ENCODE measurements at regions not wholly inside any gene's neighbourhood (a gene's known extent, or its start where the extent isn't known, plus 50 kb on each side); places are given as distances from the start of the nearest gene placed in this dataset.

DNA sequence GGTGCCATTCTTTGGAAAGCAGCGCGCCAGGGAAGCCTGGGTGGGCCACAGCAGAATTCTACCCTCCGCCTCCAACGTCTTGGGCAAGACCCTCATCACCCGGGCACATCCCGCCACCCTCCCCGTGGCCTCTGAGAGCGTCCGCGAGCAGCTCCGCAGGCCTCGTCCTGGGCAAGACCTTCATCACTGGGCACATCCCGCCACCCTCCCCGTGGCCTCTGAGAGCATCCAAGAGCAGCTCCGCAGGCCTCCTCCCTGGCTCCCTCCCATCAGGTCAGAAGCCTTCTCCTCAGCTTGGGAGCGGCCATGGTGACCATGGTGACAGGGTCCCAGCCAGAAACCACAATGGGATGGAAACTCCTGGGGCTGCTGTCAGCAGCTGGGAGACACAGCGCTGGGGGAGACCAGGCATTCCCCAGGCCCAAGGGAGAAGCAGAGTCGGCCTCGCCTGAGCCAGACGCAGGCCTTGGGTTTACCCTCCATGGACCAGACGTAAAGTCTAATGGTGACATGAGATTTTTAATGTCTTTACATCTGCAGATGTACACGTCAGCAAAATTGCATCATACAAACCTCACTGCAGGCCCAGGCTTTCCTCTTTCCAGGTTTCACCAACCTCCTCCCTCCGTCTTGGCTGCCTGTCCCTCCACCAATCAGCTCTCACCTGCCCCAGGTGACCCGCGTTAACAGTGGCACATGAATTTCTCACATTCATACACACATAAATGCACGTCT is 55.1 kb upstream of the PPP2R2D start:
- peaks cover 2% of the 10 kb centered on the region for H3K27me3 Mint-ChIP-seq (ENCODE audit: low read depth)
- no peak overlapping the region for H3K27ac Mint-ChIP-seq (ENCODE audit: unreplicated experiment)
- H3K4me1 Mint-ChIP-seq = no peaks in the 10 kb centered on the region
- TF ChIP-seq, protein P1, sequence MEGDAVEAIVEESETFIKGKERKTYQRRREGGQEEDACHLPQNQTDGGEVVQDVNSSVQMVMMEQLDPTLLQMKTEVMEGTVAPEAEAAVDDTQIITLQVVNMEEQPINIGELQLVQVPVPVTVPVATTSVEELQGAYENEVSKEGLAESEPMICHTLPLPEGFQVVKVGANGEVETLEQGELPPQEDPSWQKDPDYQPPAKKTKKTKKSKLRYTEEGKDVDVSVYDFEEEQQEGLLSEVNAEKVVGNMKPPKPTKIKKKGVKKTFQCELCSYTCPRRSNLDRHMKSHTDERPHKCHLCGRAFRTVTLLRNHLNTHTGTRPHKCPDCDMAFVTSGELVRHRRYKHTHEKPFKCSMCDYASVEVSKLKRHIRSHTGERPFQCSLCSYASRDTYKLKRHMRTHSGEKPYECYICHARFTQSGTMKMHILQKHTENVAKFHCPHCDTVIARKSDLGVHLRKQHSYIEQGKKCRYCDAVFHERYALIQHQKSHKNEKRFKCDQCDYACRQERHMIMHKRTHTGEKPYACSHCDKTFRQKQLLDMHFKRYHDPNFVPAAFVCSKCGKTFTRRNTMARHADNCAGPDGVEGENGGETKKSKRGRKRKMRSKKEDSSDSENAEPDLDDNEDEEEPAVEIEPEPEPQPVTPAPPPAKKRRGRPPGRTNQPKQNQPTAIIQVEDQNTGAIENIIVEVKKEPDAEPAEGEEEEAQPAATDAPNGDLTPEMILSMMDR (conservative IDR thresholded peaks at IDR 0.05) = no peak
- no peak overlapping the region for H3K4me3 Mint-ChIP-seq
- no peak for DNase-seq (ENCODE audit: low read depth, low spot score)
- peaks cover 2% of the 10 kb centered on the region for H3K9me3 Mint-ChIP-seq
- H3K36me3 Mint-ChIP-seq (ENCODE audit: low read depth) = no peaks in the 10 kb centered on the region

DNA sequence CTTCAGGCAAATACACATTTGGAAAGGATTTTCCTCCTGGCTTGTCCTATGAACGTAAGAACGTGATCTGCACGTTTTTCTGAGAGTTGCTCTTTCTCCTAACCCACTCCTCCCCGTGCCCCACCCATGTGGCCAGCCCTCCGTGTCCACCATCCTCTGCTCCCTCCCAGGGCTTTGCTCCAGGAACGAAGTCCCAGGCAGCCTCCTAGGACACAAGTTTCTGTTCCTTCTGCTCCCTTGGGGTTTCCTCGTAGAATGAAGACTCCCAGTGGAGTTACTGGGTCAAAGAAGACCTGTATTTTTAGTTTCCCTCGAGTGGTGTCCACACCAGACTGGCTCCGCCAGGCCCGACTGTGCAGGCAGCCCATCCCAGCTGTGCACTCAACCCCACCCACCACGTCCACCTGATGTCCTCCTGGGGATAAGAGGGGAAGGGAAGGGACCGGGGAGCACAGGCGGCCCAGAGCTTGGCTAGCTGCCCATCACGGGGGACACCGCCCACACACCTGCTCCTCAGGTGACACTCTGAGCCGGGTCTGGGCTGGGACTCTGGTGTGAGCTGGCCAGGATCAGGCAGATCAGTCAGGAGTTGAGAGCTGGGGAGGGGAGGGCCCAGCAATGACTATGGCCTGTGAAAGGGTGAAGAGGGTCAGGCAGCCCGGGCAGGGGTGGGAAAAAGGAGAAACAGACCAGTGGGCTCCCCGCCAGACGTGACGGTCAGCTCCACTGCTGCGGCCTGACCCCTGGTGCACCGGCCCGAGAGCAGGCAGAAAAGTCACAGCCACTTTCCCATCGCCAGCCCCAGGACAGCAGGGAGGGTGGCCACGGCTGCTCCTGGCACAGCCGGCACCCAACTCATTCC is 54.3 kb upstream of the PPP2R2D start:
- Mint-ChIP-seq H3K4me1 (peaks cover 4% of the 10 kb centered on the region), H3K36me3 (ENCODE audit: low read depth) (no peaks in the 10 kb centered on the region), H3K9me3 (peaks cover 6% of the 10 kb centered on the region), H3K27me3 (ENCODE audit: low read depth) (peaks cover 8% of the 10 kb centered on the region), H3K27ac (ENCODE audit: unreplicated experiment) (no peak overlapping the region), H3K4me3 (no peak overlapping the region)
- DNase-seq (ENCODE audit: low read depth, low spot score) = no peak
- TF ChIP-seq, protein P1 (conservative IDR thresholded peaks at IDR 0.05) = no peak

DNA sequence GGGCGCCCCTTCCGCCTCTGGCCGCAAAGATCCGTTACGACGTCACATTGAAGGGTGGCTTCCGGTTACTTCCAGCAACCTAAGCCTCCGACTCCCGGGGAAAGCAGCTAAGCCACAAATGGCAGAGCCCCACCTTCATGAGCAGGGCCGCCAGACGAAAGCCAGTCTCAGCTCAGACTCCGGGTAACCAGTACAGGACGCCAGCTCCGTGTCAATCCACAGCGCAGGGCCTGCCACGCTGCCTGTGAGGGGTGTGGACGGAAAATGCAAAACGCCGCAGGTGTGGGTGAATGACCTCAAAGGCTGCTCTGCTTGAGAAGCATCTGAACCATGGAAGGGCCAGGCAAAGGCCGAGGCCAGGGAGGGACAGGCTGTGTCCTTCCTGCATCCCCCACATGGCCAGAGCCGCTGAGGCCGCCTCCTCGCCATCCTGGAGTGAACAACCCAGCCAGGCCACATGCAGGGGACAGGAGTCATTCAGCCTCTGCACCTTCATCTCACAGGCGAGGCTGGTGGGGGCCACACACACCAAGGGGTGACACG is 53.5 kb upstream of the PPP2R2D start:
- Mint-ChIP-seq H3K36me3 (ENCODE audit: low read depth) (no peaks in the 10 kb centered on the region), H3K4me3 (no peak overlapping the region), H3K4me1 (peaks cover 4% of the 10 kb centered on the region), H3K27me3 (ENCODE audit: low read depth) (peaks cover 15% of the 10 kb centered on the region), H3K27ac (ENCODE audit: unreplicated experiment) (no peak overlapping the region), H3K9me3 (peaks cover 6% of the 10 kb centered on the region)
- TF ChIP-seq, protein P1 (conservative IDR thresholded peaks at IDR 0.05) = no peak
- no peak for DNase-seq (ENCODE audit: low read depth, low spot score)

DNA sequence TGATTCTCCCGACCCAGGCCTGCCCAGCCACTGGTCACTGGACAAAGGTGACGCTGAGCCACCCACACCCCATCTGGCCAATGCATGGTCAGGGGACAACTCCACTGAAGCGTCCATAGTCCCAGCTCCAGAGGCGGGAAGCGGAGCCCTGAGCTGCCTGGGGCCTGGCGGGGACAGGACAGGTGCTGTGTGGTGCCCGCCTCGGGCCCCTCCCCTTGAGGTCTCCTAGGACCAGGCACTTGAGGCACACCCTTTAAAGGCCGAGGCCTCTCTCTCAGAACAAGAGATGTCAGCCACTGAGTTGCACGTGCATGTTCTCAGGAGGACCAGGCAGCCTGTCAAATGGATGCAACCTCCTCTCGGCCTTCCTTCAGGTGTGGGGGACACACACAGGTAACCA is 52.5 kb upstream of the PPP2R2D start:
- DNase-seq (ENCODE audit: low read depth, low spot score) = no peak
- peaks cover 15% of the 10 kb centered on the region for H3K27me3 Mint-ChIP-seq (ENCODE audit: low read depth)
- H3K4me3 Mint-ChIP-seq = no peak overlapping the region
- H3K27ac Mint-ChIP-seq (ENCODE audit: unreplicated experiment) = no peak overlapping the region
- H3K36me3 Mint-ChIP-seq (ENCODE audit: low read depth) = no peaks in the 10 kb centered on the region
- peaks cover 4% of the 10 kb centered on the region for H3K4me1 Mint-ChIP-seq
- peaks cover 6% of the 10 kb centered on the region for H3K9me3 Mint-ChIP-seq
- TF ChIP-seq, protein P1 (conservative IDR thresholded peaks at IDR 0.05) = no peak

DNA sequence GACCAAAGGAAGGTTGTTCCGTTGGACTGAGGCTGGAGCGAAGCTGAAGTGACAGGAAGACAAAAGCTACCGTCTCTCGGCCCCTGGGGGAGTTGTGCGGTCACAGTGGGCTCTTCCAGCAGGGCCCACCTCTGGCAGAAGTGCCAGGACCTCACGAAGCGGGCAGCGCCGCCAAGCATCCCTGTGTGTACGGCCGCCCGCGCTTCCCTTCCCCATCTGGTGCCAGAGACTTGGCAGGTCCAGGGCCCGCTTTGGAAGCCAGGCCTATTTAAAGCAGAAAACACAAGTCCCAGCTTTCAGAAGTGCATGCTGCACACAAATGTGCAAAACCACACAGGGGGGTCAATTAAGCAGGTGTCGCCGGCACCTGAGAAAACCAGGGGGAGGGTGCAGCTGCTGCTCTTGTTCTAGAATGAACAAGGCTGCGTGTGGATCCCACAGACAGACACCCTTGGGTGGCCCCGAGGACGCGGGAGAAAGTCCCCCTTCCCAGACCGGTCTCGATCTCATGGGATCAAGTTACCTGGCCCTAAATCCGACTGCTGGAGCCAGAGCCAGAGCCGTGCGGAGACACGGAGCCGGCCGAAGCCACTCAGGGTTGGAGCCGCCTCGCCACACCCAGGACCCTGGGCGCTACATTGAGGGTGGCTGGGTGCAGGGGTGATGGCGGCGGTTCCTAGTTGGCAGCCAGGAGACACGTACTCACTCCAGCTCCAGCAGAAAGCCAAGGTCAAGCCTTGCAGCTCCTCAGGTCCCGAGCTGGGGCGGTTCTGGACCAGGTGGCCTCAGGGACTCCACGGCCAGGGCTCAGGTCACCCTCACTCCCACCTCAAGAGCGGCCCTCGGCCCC is 51.8 kb upstream of the PPP2R2D start:
- Mint-ChIP-seq H3K27me3 (ENCODE audit: low read depth) (peaks cover 15% of the 10 kb centered on the region), H3K4me3 (no peak overlapping the region), H3K9me3 (peaks cover 6% of the 10 kb centered on the region), H3K36me3 (ENCODE audit: low read depth) (no peaks in the 10 kb centered on the region), H3K27ac (ENCODE audit: unreplicated experiment) (no peak overlapping the region), H3K4me1 (peaks cover 4% of the 10 kb centered on the region)
- TF ChIP-seq, protein P1 (conservative IDR thresholded peaks at IDR 0.05) = no peak
- no peak for DNase-seq (ENCODE audit: low read depth, low spot score)

All from neural crest cell (in vitro differentiated cells).